ENCODE measurements at regions not wholly inside any gene's neighbourhood (a gene's known extent, or its start where the extent isn't known, plus 50 kb on each side); places are given as distances from the start of the nearest gene placed in this dataset.

- TF ChIP-seq, protein P1, sequence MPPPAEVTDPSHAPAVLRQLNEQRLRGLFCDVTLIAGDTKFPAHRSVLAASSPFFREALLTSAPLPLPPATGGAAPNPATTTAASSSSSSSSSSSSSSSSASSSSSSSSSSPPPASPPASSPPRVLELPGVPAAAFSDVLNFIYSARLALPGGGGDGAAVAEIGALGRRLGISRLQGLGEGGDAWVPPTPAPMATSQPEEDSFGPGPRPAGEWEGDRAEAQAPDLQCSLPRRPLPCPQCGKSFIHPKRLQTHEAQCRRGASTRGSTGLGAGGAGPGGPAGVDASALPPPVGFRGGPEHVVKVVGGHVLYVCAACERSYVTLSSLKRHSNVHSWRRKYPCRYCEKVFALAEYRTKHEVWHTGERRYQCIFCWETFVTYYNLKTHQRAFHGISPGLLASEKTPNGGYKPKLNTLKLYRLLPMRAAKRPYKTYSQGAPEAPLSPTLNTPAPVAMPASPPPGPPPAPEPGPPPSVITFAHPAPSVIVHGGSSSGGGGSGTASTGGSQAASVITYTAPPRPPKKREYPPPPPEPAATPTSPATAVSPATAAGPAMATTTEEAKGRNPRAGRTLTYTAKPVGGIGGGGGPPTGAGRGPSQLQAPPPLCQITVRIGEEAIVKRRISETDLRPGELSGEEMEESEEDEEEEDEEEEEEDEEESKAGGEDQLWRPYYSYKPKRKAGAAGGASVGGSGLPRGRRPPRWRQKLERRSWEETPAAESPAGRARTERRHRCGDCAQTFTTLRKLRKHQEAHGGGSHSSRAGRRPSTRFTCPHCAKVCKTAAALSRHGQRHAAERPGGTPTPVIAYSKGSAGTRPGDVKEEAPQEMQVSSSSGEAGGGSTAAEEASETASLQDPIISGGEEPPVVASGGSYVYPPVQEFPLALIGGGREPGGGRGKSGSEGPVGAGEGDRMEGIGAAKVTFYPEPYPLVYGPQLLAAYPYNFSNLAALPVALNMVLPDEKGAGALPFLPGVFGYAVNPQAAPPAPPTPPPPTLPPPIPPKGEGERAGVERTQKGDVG (CRISPR knock-in tag; IDR thresholded peaks at IDR 0.05): no peak
- TF ChIP-seq RAD51 (IDR thresholded peaks at IDR 0.05) (no peak), SIX5 (IDR thresholded peaks at IDR 0.05; ENCODE audit: low read depth, low read length, severe bottlenecking) (no peak), RELA (IDR thresholded peaks at IDR 0.05; ENCODE audit: borderline replicate concordance, partially characterized antibody) (no peak), TCF7 (IDR thresholded peaks at IDR 0.05; ENCODE audit: borderline replicate concordance) (no peak), MTA3 (IDR thresholded peaks at IDR 0.05; ENCODE audit: borderline replicate concordance, low read length) (no peak), EGR1 (IDR thresholded peaks at IDR 0.05; ENCODE audit: borderline replicate concordance in 1 of 2, low read depth in 2 of 2, low read length in 2 of 2) (no peak), POU2F2 (IDR thresholded peaks at IDR 0.05; ENCODE audit: borderline replicate concordance, low read depth, low read length) (peak; percentile 97), RB1 (IDR thresholded peaks at IDR 0.05; ENCODE audit: borderline replicate concordance) (no peak), TCF12 (IDR thresholded peaks at IDR 0.05; ENCODE audit: low read depth, low read length) (peak; percentile 64; the same call in 1 of the 2 replicates), ZNF207 (IDR thresholded peaks at IDR 0.05; ENCODE audit: borderline replicate concordance) (no peak), POLR2AphosphoS5 (IDR thresholded peaks at IDR 0.05; ENCODE audit: low read length) (no peak), RCOR1 (conservative IDR thresholded peaks at IDR 0.05; ENCODE audit: low read depth, low read length) (peak; percentile 62; the same call in 1 of the 2 replicates), ETV6 (conservative IDR thresholded peaks at IDR 0.05 in 1 of 2, IDR thresholded peaks at IDR 0.05 in 1 of 2; ENCODE audit: borderline replicate concordance in 1 of 2, low read depth in 1 of 2) (no peak), EED (IDR thresholded peaks at IDR 0.05; ENCODE audit: low read depth) (no peak), IKZF1 (conservative IDR thresholded peaks at IDR 0.05) (no peak), IRF4 (IDR thresholded peaks at IDR 0.05; ENCODE audit: low read depth, low read length) (peak; percentile 54; the same call in 1 of the 2 replicates), PAX5 (IDR thresholded peaks at IDR 0.05; ENCODE audit: borderline replicate concordance, low read depth, low read length) (no peak), ZBED1 (IDR thresholded peaks at IDR 0.05; ENCODE audit: borderline replicate concordance) (no peak), SMARCA5 (IDR thresholded peaks at IDR 0.05) (no peak), EZH2 (IDR thresholded peaks at IDR 0.05; ENCODE audit: borderline replicate concordance, control insufficient read depth, low read depth, low read length) (no peak), NFIC (IDR thresholded peaks at IDR 0.05; ENCODE audit: low read depth, low read length) (no peak), JUND (IDR thresholded peaks at IDR 0.05; ENCODE audit: low read depth, low read length) (no peak), GATAD2B (conservative IDR thresholded peaks at IDR 0.05; ENCODE audit: low read depth) (no peak), HDGF (IDR thresholded peaks at IDR 0.05) (no peak)
- TF ChIP-seq, protein P2, sequence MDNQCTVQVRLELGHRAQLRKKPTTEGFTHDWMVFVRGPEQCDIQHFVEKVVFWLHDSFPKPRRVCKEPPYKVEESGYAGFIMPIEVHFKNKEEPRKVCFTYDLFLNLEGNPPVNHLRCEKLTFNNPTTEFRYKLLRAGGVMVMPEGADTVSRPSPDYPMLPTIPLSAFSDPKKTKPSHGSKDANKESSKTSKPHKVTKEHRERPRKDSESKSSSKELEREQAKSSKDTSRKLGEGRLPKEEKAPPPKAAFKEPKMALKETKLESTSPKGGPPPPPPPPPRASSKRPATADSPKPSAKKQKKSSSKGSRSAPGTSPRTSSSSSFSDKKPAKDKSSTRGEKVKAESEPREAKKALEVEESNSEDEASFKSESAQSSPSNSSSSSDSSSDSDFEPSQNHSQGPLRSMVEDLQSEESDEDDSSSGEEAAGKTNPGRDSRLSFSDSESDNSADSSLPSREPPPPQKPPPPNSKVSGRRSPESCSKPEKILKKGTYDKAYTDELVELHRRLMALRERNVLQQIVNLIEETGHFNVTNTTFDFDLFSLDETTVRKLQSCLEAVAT (IDR thresholded peaks at IDR 0.05): no peak
- TF ChIP-seq, protein P3, sequence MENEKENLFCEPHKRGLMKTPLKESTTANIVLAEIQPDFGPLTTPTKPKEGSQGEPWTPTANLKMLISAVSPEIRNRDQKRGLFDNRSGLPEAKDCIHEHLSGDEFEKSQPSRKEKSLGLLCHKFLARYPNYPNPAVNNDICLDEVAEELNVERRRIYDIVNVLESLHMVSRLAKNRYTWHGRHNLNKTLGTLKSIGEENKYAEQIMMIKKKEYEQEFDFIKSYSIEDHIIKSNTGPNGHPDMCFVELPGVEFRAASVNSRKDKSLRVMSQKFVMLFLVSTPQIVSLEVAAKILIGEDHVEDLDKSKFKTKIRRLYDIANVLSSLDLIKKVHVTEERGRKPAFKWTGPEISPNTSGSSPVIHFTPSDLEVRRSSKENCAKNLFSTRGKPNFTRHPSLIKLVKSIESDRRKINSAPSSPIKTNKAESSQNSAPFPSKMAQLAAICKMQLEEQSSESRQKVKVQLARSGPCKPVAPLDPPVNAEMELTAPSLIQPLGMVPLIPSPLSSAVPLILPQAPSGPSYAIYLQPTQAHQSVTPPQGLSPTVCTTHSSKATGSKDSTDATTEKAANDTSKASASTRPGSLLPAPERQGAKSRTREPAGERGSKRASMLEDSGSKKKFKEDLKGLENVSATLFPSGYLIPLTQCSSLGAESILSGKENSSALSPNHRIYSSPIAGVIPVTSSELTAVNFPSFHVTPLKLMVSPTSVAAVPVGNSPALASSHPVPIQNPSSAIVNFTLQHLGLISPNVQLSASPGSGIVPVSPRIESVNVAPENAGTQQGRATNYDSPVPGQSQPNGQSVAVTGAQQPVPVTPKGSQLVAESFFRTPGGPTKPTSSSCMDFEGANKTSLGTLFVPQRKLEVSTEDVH (IDR thresholded peaks at IDR 0.05; ENCODE audit: low read depth, partially characterized antibody): no peak
Measured at GRCh38 chr1:87592156-87592555, 263.5 kb downstream of the LMO4 start (continued).

Measured in GM12878 (cell line).